PFSK-1 (cell line): ENCODE measurements at regions not wholly inside any gene's neighbourhood (a gene's known extent, or its start where the extent isn't known, plus 50 kb on each side); places are given as distances from the start of the nearest gene placed in this dataset.

Experiments
- FOXP2 ChIP-seq: optimal IDR thresholded peaks from 2 replicates; pipeline ENCODE3; 2011; ENCODE audit warnings: borderline replicate concordance, control low read depth, inconsistent platforms; ENCODE audit not compliant: insufficient read depth; ENCODE audit errors: extremely low read length, extremely low read depth
- POLR2AphosphoS5 ChIP-seq: IDR thresholded peaks from 2 replicates; pipeline ENCODE4 v1.6.1; 2012; ENCODE audit warnings: low read depth, mild to moderate bottlenecking, control low read depth, low read length, moderate library complexity
- SIN3A ChIP-seq: IDR thresholded peaks from 2 replicates; pipeline ENCODE4 v1.6.1; 2012; ENCODE audit warnings: mild to moderate bottlenecking, low read length, moderate library complexity, borderline replicate concordance; ENCODE audit not compliant: insufficient read depth
- TAF1 ChIP-seq: IDR thresholded peaks from 2 replicates; pipeline ENCODE4 v1.6.1; 2012; ENCODE audit warnings: low read length, control low read depth, borderline replicate concordance; ENCODE audit not compliant: insufficient read depth
- TF ChIP-seq, protein P1 (sequence below), 2 experiments: IDR thresholded peaks; 2 replicates each; pipeline versions ENCODE4 v1.6.1 to v1.8.0; 2011 to 2012; ENCODE audit warnings: low read depth in 2 of 2, low read length in 2 of 2, control low read depth in 1 of 2, inconsistent platforms in 1 of 2, mild to moderate bottlenecking in 1 of 2, moderate library complexity in 1 of 2; ENCODE audit not compliant: insufficient read depth in 1 of 2

- TF ChIP-seq FOXP2 (no peak), TAF1 (no peak), SIN3A (no peak), POLR2AphosphoS5 (no peak)
- TF ChIP-seq, protein P1, sequence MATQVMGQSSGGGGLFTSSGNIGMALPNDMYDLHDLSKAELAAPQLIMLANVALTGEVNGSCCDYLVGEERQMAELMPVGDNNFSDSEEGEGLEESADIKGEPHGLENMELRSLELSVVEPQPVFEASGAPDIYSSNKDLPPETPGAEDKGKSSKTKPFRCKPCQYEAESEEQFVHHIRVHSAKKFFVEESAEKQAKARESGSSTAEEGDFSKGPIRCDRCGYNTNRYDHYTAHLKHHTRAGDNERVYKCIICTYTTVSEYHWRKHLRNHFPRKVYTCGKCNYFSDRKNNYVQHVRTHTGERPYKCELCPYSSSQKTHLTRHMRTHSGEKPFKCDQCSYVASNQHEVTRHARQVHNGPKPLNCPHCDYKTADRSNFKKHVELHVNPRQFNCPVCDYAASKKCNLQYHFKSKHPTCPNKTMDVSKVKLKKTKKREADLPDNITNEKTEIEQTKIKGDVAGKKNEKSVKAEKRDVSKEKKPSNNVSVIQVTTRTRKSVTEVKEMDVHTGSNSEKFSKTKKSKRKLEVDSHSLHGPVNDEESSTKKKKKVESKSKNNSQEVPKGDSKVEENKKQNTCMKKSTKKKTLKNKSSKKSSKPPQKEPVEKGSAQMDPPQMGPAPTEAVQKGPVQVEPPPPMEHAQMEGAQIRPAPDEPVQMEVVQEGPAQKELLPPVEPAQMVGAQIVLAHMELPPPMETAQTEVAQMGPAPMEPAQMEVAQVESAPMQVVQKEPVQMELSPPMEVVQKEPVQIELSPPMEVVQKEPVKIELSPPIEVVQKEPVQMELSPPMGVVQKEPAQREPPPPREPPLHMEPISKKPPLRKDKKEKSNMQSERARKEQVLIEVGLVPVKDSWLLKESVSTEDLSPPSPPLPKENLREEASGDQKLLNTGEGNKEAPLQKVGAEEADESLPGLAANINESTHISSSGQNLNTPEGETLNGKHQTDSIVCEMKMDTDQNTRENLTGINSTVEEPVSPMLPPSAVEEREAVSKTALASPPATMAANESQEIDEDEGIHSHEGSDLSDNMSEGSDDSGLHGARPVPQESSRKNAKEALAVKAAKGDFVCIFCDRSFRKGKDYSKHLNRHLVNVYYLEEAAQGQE (IDR thresholded peaks at IDR 0.05; ENCODE audit: insufficient read depth in 1 of 2, low read depth in 2 of 2, low read length in 2 of 2) = no peak
These were observed 124.0 kb upstream of the UNC5C start for GRCh38 chr4:95672811-95673210.

DNA sequence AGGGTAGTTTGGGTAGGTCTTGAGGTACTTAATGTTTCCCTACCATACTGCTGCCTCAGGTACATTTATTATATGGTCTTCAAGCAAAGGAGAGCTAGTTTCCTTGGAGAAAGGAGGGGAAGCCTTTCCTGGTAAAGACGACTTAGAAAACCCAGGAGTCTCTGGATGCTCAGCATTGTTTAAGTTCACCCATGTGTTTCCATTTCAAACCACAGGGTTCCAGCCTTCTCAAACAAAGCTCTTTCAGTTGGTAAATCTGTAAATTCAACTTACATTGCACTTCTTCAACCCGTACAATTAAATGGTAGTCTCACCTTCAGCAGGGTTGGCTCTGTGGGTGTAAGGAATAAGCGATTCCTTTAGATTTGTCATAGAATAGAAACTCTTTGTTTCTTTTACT is 111.9 kb upstream of the UNC5C start:
- TF ChIP-seq, protein P1 (IDR thresholded peaks at IDR 0.05; ENCODE audit: insufficient read depth in 1 of 2, low read depth in 2 of 2, low read length in 2 of 2) = no peak

DNA sequence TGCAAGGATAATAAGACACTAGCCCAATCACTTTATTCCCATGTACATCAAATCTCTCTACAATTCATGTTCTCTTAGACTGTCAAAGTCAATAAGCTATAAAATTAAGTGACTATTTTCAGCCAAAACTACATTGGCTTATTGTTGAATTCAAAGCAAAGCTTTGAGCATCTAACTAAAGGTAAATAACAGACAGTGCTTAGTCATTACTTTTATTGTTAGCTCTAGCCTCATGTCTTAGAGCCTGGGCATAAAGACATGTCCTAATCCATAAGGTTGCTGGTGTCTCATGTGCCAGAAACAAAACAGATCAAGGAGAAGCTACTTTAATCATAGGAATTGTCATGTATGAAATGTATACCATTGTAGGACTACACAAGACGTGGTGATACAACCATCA is 103.1 kb upstream of the UNC5C start:
- TF ChIP-seq FOXP2 (no peak), POLR2AphosphoS5 (no peak), SIN3A (no peak), TAF1 (no peak)

GRCh38 chr4:95644417-95644816 is 95.6 kb upstream of the UNC5C start:
- TF ChIP-seq SIN3A = no peak
- TF ChIP-seq, protein P1 (IDR thresholded peaks at IDR 0.05; ENCODE audit: insufficient read depth in 1 of 2, low read depth in 2 of 2, low read length in 2 of 2) = no peak
- no peak for TF ChIP-seq FOXP2
- TF ChIP-seq TAF1 = no peak
- no peak for TF ChIP-seq POLR2AphosphoS5

DNA sequence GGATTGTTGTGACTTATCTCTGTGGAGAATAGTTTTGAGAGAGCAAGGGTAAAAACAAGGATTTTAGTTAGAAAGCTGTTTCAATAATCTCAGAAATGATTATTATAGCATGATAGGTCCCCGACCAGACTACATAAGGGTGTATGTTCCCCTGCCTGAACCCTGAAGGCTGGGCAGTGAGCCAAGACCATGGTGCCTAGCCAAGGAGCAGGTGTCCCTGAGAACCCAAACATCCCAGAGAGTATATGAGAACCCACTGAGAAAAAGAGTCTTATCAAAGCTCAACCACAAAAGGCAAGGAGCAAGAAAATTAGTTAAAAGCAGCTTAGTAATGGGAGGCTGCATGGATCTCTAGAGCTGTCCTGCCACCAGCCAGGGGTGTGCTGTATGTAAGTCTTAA is 94.9 kb upstream of the UNC5C start:
- TF ChIP-seq, protein P1 (IDR thresholded peaks at IDR 0.05; ENCODE audit: insufficient read depth in 1 of 2, low read depth in 2 of 2, low read length in 2 of 2) = no peak
- no peak for TF ChIP-seq POLR2AphosphoS5
- TF ChIP-seq FOXP2 = no peak
